Lower leg skin (tissue), 4 donors: ENCODE measurements at regions not wholly inside any gene's neighbourhood (a gene's known extent, or its start where the extent isn't known, plus 50 kb on each side); places are given as distances from the start of the nearest gene placed in this dataset.

Source experiments
- DNase-seq, 2 donors: peaks; one replicate each; pipeline ENCODE4 v3.0.0-alpha.2; 2019; ENCODE audit warnings: low spot score in 2 of 2
- H3K4me3 ChIP-seq: fragments of 200-600 bp; sonication (generic); 2 replicates; pipeline ENCODE4 v1.5.1; 2017; ENCODE audit warnings: mild to moderate bottlenecking, low read depth; ENCODE audit not compliant: poor library complexity, severe bottlenecking
- CTCF ChIP-seq, 3 donors: fragments of 450-650 bp; IDR thresholded peaks; one replicate each; pipeline ENCODE4 v1.5.1; 2016; ENCODE audit warnings: antibody characterized with exemption in 3 of 3, mild to moderate bottlenecking in 3 of 3, moderate library complexity in 2 of 3
- POLR2A ChIP-seq, 2 donors: fragments of 450-650 bp; IDR thresholded peaks; one replicate each; pipeline ENCODE4 v1.6.1; 2016 to 2017; ENCODE audit warnings: antibody characterized with exemption in 2 of 2, mild to moderate bottlenecking in 1 of 2, moderate library complexity in 1 of 2
- WGBS, 2 donors: methylation state at CpG; one replicate each; pipeline ENCODE4 v1.1.5; 2018; 5-methylcytosine and 5-hydroxymethylcytosine counted together
- intact Hi-C: fragments of 100-400 bp; cut with DNase I; formaldehyde crosslinking; loops from one replicate; pipeline ENCODE4 v1.15.0; 2023; ENCODE audit warnings: low total_unique reads

DNA sequence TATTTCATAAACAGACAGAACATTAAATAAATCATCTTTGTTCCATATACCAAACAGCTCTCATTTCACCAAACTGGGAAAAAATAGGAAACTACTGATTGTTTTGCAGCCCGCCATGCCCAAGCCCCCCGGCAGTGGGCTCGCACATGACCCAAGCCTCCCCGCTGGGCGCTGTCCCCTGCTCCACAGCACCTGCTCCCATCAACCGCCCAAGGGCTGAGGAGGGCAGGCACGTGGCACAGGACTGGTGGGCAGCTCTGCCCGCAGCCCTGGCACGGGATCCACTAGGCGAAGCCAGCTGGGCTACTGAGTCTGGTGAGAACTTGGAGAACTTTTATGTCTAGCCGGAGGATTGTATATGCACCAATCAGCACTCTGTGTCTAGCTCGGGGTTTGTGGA lies 554.8 kb upstream of the CCNG1 start:
- TF ChIP-seq CTCF (IDR thresholded peaks at IDR 0.05) = no peak
- no peak for TF ChIP-seq POLR2A (IDR thresholded peaks at IDR 0.05)
- no peak for DNase-seq
- intact Hi-C loops = no loop called here
- H3K4me3 ChIP-seq = no peak overlapping the region
- WGBS, 2 donors = 86 to 90% methylated on average over 12 of the region's 12 CpGs

- 64 to 73% methylated on average over 6 of the region's 6 CpGs for WGBS, 2 donors
- intact Hi-C loops = no loop called here
- DNase-seq = no peak
- no peak overlapping the region for H3K4me3 ChIP-seq
- no peak for TF ChIP-seq POLR2A (IDR thresholded peaks at IDR 0.05)
- no peak for TF ChIP-seq CTCF (IDR thresholded peaks at IDR 0.05)
These were observed 550.7 kb upstream of the CCNG1 start for GRCh38 chr5:162886717-162887116.

DNA sequence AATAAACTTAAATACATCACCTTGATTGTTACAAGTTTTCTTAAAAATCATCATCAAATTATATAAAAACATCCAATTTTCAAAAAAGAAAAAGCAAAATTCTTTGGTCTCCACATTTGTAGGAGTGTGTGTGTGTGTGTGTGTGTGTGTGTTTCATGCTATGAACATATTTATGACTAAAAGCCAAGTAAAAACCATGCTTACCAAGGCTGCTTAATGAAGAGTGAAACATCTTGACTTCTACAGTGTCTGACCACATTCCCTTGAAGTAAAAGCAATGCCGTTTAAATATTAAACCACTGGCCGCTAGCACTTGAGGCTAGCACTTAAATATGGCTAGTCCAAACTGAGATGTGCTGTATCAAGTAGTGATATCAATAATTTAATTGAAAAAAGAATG lies 549.1 kb upstream of the CCNG1 start:
- H3K4me3 ChIP-seq = no peak overlapping the region
- intact Hi-C loops = no loop called here
- no peak for DNase-seq
- 98 to 100% methylated on average over 2 of the region's 2 CpGs for WGBS, 2 donors
- no peak for TF ChIP-seq POLR2A (IDR thresholded peaks at IDR 0.05)
- TF ChIP-seq CTCF (IDR thresholded peaks at IDR 0.05) = no peak

DNA sequence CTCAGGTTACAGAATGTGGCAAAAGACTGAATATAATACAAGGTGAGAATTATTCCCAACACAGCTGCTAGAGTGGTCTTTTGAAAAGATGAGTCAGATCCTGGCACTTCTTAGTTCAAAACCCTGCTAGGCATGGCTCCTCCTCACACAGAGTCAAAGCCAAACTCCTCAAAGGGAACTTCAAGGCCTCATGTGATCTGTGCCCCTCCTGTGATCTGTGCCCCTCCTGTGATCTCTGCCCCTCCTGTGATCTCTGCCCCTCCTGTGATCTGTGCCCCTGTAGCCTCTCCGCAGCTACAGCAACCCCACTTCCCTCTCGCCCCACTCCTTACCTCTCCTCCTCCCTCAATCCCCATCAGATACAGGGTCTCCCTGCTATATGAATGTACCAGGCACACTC lies 525.5 kb upstream of the CCNG1 start:
- H3K4me3 ChIP-seq = no peak overlapping the region
- no peak for DNase-seq
- 42 to 60% methylated on average over 2 of the region's 2 CpGs for WGBS, 2 donors
- TF ChIP-seq CTCF (IDR thresholded peaks at IDR 0.05) (no peak), POLR2A (IDR thresholded peaks at IDR 0.05) (no peak)
- intact Hi-C loops = no loop called here

- intact Hi-C loops = no loop called here
- TF ChIP-seq CTCF (IDR thresholded peaks at IDR 0.05) (no peak), POLR2A (IDR thresholded peaks at IDR 0.05) (no peak)
- WGBS, 2 donors = 81 to 82% methylated on average over 2 of the region's 2 CpGs
- DNase-seq = no peak
- H3K4me3 ChIP-seq = no peak overlapping the region
These were observed 521.0 kb upstream of the CCNG1 start for GRCh38 chr5:162916368-162916767.

DNA sequence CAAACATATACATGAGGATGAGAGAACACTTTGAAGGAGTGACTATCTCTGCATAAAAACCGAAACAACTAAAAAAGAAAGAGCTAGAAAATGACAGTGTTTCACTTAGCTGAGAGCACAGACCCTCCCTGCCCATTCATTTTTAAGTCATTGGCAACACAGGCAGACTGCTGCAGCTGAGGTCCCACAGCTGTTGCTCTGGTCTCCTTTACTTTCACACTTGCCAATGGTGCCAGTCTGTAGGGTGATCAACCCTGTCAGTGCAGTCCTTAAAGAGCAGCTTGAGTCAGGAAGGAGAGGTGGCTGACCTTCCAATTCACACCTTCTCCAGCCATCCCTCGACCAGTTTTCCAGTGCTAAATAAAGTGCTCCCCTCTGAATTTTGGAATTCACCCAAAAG lies 508.3 kb upstream of the CCNG1 start:
- no peak overlapping the region for H3K4me3 ChIP-seq
- 48 to 56% methylated on average over 2 of the region's 2 CpGs for WGBS, 2 donors
- DNase-seq = no peak
- TF ChIP-seq CTCF (IDR thresholded peaks at IDR 0.05) (no peak), POLR2A (IDR thresholded peaks at IDR 0.05) (no peak)
- intact Hi-C loops = no loop called here
